ENCODE measurements at regions not wholly inside any gene's neighbourhood (a gene's known extent, or its start where the extent isn't known, plus 50 kb on each side); places are given as distances from the start of the nearest gene placed in this dataset.

DNA sequence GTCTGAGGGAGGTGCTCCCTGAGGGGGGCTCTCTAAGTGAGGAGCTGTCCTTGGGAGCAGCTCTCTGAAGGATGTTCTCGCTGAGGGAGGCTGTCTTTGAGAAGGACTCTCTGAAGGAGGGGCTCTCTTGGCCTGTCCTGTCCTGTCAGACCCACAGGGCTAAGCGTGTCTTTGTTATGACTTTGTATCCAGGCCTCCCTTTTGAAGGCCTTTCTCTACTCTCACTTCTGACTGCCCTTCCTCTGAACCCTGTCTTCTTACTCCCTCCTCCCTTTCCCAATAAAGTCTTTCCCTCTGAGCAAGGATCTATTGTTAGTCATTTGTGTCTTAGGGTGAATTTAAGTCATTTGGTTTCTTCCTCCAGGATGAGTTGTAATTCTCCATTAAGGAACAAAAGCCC lies 330.1 kb upstream of the PLET1 start:
- TF ChIP-seq, protein P1, sequence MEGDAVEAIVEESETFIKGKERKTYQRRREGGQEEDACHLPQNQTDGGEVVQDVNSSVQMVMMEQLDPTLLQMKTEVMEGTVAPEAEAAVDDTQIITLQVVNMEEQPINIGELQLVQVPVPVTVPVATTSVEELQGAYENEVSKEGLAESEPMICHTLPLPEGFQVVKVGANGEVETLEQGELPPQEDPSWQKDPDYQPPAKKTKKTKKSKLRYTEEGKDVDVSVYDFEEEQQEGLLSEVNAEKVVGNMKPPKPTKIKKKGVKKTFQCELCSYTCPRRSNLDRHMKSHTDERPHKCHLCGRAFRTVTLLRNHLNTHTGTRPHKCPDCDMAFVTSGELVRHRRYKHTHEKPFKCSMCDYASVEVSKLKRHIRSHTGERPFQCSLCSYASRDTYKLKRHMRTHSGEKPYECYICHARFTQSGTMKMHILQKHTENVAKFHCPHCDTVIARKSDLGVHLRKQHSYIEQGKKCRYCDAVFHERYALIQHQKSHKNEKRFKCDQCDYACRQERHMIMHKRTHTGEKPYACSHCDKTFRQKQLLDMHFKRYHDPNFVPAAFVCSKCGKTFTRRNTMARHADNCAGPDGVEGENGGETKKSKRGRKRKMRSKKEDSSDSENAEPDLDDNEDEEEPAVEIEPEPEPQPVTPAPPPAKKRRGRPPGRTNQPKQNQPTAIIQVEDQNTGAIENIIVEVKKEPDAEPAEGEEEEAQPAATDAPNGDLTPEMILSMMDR (IDR thresholded peaks at IDR 0.05) = no peak
- no peak for TF ChIP-seq POLR2A (IDR thresholded peaks at IDR 0.05)
